ENCODE measurements at regions not wholly inside any gene's neighbourhood (a gene's known extent, or its start where the extent isn't known, plus 50 kb on each side); places are given as distances from the start of the nearest gene placed in this dataset.
"Not testable (repeated sequence)": the region's sequence is repeated elsewhere in the genome, so short reads cannot be mapped to it uniquely, and the experiment has no call there.

GRCh38 chr5:71771191-71771590, 52.1 kb downstream of the CARTPT start:
- FAIRE-seq, result no peak

- no peak for FAIRE-seq
These were observed 59.7 kb downstream of the CARTPT start for GRCh38 chr5:71778678-71779276.

GRCh38 chr5:71780597-71780996, 61.5 kb downstream of the CARTPT start:
- no peak for FAIRE-seq

- FAIRE-seq, result no peak
These were observed 63.3 kb downstream of the CARTPT start for GRCh38 chr5:71782393-71782770.

GRCh38 chr5:71782771-71783770, 64.0 kb downstream of the CARTPT start:
- no peak for FAIRE-seq

- no peak for FAIRE-seq
These were observed 64.8 kb downstream of the CARTPT start for GRCh38 chr5:71783891-71784290.

- no peak for FAIRE-seq
These were observed 67.4 kb downstream of the CARTPT start for GRCh38 chr5:71786337-71787055.

GRCh38 chr5:71788794-71789193, 69.7 kb downstream of the CARTPT start:
- FAIRE-seq, result no peak

- FAIRE-seq, result no peak
These were observed 70.7 kb downstream of the CARTPT start for GRCh38 chr5:71789746-71790145.

GRCh38 chr5:71790433-71790832, 71.4 kb downstream of the CARTPT start:
- no peak for FAIRE-seq

GRCh38 chr5:71792041-71792440, 73.0 kb downstream of the CARTPT start:
- FAIRE-seq, result not testable (repeated sequence)

GRCh38 chr5:71794061-71794695, 75.1 kb downstream of the CARTPT start:
- no peak for FAIRE-seq

GRCh38 chr5:71802673-71803072, 83.6 kb downstream of the CARTPT start:
- no peak for FAIRE-seq

- FAIRE-seq, result no peak
These were observed 87.6 kb downstream of the CARTPT start for GRCh38 chr5:71806711-71807110.

GRCh38 chr5:71807909-71808308, 88.8 kb downstream of the CARTPT start:
- FAIRE-seq, result no peak

- no peak for FAIRE-seq
These were observed 90.4 kb downstream of the CARTPT start for GRCh38 chr5:71809446-71809845.

- no peak for FAIRE-seq
These were observed 90.9 kb downstream of the CARTPT start for GRCh38 chr5:71810023-71810422.

GRCh38 chr5:71810471-71811195, 91.6 kb downstream of the CARTPT start:
- no peak for FAIRE-seq

GRCh38 chr5:71811779-71812178, 92.7 kb downstream of the CARTPT start:
- no peak for FAIRE-seq

GRCh38 chr5:71816307-71816706, 97.2 kb downstream of the CARTPT start:
- no peak for FAIRE-seq

- no peak for FAIRE-seq
These were observed 98.8 kb downstream of the CARTPT start for GRCh38 chr5:71817891-71818290.

GRCh38 chr5:71821029-71821428, 102.0 kb downstream of the CARTPT start:
- FAIRE-seq, result no peak

Measured in A204.1 (cell line).